H1 (cell line): ENCODE measurements at regions not wholly inside any gene's neighbourhood (a gene's known extent, or its start where the extent isn't known, plus 50 kb on each side); places are given as distances from the start of the nearest gene placed in this dataset.

Experiments
- EP300 ChIP-seq, 2 experiments: IDR thresholded peaks; 1 replicate in 1 of 2; 2 replicates in 1 of 2; pipeline ENCODE4 v1.6.1; 2011 to 2012; ENCODE audit warnings: low read depth in 2 of 2, low read length in 2 of 2, mild to moderate bottlenecking in 2 of 2, borderline replicate concordance in 1 of 2, inconsistent platforms in 1 of 2, moderate library complexity in 1 of 2
- HDAC2 ChIP-seq, 2 experiments: fragments of 300-600 bp in 1 of 2; sonication (generic) in 1 of 2; IDR thresholded peaks; 2 replicates each; pipeline ENCODE4 v1.6.1; 2011 to 2012; ENCODE audit warnings: low read depth in 2 of 2, low read length in 2 of 2, mild to moderate bottlenecking in 2 of 2, moderate library complexity in 2 of 2, borderline replicate concordance in 1 of 2, inconsistent platforms in 1 of 2
- JUN ChIP-seq: IDR thresholded peaks from 2 replicates; pipeline ENCODE4 v1.6.1; 2011; ENCODE audit warnings: low read depth, mild to moderate bottlenecking, improper control_type of control experiment, low read length
- KDM1A ChIP-seq: fragments of 200-600, 300-600 bp; sonication (generic); IDR thresholded peaks from 2 replicates; pipeline ENCODE4 v1.7.1; 2016; ENCODE audit warnings: mild to moderate bottlenecking, low read length, borderline replicate concordance
- POLR2A ChIP-seq, 2 experiments: IDR thresholded peaks; 1 replicate in 1 of 2; 2 replicates in 1 of 2; pipeline ENCODE4 v1.6.1; 2011; ENCODE audit warnings: low read depth in 2 of 2, low read length in 2 of 2, mild to moderate bottlenecking in 2 of 2; ENCODE audit errors: control extremely low read depth in 1 of 2
- TF ChIP-seq, protein P1 (sequence below), 3 experiments: IDR thresholded peaks; 1 replicate in 2 of 3; 2 replicates in 1 of 3; pipeline versions ENCODE4 v1.5.1 to v1.6.1; 2011; ENCODE audit warnings: low read length in 3 of 3, mild to moderate bottlenecking in 3 of 3, inconsistent platforms in 2 of 3, low read depth in 1 of 3, moderate library complexity in 1 of 3; ENCODE audit not compliant: insufficient read depth in 1 of 3; ENCODE audit errors: control extremely low read depth in 1 of 3

DNA sequence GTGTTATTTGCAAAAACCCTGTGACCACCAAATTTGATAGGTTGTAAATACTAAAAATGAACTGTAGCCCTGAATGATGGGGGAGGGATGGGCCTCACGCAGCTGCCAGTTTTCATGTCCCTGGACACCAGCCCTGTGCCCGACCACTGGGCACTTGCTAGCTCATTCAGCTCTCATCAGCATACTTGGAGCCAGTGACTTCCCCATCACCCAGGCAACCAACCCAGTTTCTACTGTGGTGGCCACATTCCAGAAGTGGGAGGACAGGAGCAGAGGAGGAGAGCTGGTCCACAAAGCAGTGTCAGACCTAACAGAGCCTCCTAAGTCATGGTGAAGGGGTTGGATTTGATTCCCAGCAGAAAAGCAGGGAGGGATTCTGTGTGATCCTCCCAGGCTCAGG lies 128.2 kb downstream of the CPEB2 start:
- no peak for TF ChIP-seq POLR2A (IDR thresholded peaks at IDR 0.05; ENCODE audit: control extremely low read depth in 1 of 2, low read depth in 2 of 2, low read length in 2 of 2)
- TF ChIP-seq, protein P1, sequence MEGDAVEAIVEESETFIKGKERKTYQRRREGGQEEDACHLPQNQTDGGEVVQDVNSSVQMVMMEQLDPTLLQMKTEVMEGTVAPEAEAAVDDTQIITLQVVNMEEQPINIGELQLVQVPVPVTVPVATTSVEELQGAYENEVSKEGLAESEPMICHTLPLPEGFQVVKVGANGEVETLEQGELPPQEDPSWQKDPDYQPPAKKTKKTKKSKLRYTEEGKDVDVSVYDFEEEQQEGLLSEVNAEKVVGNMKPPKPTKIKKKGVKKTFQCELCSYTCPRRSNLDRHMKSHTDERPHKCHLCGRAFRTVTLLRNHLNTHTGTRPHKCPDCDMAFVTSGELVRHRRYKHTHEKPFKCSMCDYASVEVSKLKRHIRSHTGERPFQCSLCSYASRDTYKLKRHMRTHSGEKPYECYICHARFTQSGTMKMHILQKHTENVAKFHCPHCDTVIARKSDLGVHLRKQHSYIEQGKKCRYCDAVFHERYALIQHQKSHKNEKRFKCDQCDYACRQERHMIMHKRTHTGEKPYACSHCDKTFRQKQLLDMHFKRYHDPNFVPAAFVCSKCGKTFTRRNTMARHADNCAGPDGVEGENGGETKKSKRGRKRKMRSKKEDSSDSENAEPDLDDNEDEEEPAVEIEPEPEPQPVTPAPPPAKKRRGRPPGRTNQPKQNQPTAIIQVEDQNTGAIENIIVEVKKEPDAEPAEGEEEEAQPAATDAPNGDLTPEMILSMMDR (IDR thresholded peaks at IDR 0.05; ENCODE audit: control extremely low read depth in 1 of 3, insufficient read depth in 1 of 3, low read depth in 1 of 3, low read length in 3 of 3), result no peak
- no peak for TF ChIP-seq KDM1A
- no peak for TF ChIP-seq JUN
- no peak for TF ChIP-seq EP300 (IDR thresholded peaks at IDR 0.05; ENCODE audit: borderline replicate concordance in 1 of 2, low read depth in 2 of 2, low read length in 2 of 2)
- TF ChIP-seq HDAC2 (IDR thresholded peaks at IDR 0.05; ENCODE audit: borderline replicate concordance in 1 of 2, low read depth in 2 of 2, low read length in 2 of 2), result no peak
